ENCODE measurements at regions not wholly inside any gene's neighbourhood (a gene's known extent, or its start where the extent isn't known, plus 50 kb on each side); places are given as distances from the start of the nearest gene placed in this dataset.
"Not testable (repeated sequence)": the region's sequence is repeated elsewhere in the genome, so short reads cannot be mapped to it uniquely, and the experiment has no call there.

DNA sequence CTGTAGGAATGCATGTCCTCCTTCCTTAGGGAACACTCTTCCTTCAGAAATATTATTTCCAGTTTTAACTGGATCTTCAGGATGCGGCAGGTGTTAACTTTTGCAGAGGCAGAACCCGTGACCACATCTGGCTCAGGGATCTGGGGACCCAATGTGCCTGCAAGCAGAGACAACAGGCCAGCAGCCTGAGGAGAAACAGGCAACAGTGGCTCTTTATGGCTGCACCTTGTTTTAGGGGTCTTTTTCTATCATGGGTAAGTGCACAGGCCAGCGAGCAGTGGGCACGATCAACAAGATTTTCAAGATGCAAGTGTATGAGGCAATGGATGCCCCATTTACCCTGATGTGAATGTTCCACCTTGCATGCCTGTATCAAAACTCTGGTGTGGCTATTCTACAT is 497.5 kb upstream of the KLF6 start:
- DNase-seq = no peak

DNA sequence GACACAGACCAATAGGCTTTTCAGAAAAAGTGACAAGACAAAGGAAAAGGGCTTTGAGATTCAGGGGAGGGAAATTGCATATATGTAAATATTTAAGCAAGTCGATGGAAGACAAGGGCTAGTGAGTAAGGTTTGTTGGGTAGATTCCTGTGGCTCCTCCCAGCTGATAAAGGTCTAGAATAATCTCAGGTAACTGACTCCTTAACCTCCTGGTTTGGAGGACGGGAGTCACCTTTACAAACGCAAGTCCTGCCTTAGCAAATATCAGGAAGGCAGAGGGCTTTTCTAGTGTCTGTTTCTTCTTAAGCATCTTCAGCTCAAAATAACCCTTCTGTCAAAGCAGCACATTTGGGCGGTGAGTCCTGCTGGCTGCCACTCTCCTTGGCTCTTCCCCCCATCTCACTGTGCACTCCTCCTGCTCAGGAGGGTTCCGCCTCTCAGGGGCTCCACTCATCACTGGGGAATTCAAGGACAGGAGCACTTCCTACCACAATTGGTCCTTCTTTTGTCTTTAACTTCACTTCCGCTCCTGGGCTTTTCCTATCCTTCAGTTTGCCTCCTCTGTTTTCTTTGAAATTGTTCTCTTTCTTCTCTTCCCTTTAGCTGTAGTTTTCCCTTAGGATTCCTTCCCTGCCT is 496.3 kb upstream of the KLF6 start:
- DNase-seq = no peak

DNA sequence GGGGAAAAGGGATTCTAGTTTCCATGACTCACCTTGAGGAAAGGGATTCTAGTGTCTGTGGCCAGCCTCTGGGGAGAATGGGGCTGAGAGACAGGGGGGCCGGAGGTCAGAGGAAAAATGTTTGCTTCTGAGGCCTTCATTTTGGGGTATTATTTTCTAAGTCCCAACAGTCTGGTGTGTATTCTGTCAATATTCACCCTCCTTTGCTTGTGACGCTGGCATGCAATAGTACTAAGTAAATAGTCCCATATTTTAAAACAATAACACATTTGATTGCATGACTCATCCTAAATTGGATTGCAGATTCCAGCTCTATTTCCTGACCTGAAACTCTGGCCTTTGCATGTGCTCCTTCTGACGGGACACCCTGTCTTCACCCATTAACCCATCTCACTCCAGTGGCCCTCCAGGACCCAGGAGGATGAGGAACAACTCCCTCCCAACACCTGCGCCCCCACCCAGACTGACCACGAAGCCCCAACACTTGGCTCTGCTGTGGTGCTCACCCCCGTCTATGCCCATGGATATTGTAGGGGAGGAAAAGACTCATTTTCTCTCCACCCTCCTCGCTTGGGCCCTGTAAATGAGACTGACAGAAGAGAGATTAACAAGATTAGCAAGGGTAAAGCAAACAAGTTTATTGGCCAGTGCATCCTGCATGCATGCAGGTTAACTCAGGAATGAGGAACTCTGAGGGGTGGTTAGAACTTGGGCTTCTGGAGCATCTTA is 495.6 kb upstream of the KLF6 start:
- DNase-seq = no peak

DNA sequence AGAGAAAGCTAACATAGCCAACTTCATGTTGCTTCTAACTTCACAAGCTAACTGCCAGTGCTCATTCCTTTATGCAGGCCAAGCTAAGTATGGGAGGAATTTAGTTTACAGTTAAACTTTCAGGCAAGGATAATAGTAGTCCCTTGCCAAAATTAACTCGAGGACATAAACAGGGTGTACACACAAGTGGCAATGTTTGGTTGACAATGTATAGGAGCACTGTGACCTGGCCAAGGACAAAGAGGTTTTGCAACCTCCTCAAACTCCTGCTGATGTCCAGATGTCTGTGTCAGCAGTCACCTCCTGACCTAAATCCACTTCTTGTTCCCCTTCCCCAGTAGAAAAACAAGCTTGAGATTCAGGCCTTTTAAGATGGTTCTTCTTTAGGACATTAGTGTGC is 494.6 kb upstream of the KLF6 start:
- DNase-seq = no peak

DNA sequence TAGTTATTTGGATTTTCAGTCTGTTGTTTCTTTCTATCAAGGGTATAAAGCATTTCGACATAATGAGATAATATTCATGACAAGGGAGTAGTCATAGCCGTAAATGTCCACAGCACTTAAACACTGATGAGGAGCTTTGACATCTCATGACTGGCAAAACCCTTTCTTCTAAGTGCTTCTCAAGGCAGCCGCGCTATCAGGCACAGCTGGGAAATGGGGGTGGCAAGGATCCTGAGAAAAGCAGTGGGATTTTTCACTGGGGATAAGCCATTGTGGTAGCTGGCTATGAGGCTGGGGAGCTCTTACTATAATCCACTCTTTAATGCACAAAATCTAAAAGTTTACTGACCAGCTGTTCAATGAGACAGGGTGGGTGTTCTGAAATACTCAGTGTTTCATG is 493.2 kb upstream of the KLF6 start:
- DNase-seq = no peak

DNA sequence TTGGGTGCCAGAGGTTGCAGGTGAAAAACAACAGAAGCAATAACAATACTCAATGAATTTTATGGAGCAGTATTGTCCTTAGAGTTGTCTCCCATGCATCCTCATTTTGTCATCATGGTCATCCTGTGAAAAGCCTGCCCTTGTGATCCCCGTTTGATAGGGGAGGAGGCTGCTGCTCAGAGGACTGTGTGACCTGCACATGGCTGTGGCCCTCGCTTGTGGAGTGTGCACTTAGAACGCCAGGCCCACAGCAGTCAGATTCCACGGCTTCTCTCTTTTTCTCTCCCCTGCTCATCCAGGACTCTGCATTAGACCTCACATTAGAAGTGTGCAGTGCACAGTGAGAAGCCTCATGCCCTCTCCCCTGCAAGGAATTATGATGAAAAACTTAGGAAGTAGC is 491.1 kb upstream of the KLF6 start:
- DNase-seq = no peak

DNA sequence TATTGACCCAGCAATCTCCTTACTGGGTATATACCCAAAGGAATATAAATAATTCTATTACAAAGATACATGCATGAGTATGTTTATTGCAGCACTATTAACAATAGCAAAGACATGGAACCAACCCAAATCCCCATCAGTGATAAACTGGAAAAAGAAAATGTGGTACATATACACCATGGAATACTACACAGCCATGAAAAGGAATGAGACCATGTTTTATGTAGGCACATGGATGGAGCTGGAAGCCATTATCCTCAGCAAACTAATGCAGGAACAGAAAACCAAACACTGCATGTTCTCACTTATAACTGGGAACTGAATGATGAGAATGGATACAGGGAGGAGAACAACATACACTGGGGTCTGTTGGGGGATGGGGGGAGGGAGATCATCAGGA is 489.7 kb upstream of the KLF6 start:
- not testable (repeated sequence) for DNase-seq

DNA sequence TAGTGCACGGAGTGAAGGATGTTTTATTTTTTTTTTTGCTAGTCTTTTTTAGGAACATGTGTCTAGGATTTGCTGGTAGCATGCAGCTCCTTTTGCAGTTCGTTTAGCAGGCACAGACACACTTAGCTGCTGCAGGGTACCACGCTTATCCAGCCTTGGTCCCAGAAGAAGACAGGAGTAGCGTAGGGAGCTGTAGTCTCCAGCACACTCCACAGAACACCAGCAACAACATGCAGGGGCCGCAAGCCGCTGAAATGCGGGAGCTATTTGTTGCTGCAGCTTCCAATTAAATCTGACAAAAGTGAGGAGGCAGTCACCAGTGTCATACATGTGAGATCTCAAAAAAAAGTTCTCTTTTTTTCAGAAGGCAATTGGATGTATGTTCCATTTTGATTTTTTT is 486.2 kb upstream of the KLF6 start:
- no peak for DNase-seq

DNA sequence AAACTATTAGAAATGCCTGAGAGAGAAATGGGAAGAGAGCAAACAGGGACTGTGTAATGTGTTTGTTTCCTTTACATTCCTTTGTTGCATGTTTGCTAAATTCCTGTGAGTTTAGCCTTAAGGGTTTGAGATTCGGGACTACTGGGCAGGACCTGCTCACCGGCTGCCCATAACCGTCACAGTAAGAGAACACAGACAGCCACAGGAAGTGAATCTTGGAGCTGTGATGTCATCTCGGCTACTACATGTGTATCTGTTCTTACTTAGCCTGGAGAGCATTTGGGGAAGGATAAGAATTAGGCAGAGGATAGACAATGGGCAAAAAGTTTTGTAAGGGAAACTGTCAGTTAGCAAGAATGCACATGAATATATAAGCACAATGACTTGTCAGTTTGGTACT is 485.1 kb upstream of the KLF6 start:
- peak in 1 of 5 experiments; percentile 15 for DNase-seq

DNA sequence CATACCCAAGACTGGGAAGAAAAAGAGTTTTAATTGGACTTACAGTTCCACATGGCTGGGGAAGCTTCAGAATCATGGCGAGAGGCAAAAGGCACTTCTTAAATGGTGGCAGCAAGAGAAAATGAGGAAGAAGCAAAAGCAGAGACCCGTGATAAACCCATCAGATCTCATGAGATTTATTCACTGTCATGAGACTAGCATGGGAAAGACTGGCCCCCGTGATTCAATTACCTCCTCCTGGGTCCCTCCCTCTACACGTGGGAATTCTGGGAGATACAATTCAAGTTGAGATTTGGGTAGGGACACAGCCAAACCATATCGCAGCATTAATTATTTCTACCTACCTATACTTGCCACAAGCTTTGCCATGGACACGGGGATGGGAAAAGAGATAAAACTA is 483.5 kb upstream of the KLF6 start:
- DNase-seq = not testable (repeated sequence)

DNA sequence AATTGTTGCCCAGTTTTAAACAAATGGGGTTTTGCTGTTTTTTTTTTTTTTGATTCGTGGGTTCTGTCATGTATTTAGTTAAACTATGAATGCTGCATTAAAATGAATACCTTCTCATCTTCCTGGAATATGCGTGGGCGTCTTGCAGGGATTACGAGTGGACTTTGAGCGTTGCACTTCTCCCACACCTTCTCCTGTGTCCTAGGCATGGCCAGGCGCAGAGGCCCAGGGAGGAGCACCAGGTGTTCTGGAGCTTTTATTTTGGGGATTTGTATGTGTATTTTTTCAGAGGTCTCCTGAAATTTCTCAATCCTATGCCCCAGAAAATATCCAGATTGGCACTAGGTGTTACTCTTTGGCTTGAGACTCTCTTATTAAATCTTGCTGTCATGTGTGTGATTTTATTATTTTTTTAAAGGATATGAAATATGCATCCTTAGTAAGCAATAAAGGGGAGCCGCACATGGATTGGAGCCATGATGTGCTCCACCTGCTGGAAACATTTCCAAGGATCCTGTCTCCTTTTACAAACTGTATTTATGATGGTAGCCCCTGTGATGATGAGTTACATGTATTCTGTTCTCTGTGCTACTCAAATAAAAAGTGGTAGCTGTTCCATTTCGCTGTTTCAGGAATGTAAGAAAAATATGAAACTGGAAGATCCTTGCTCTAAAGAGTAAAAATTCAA is 482.2 kb upstream of the KLF6 start:
- DNase-seq = no peak

DNA sequence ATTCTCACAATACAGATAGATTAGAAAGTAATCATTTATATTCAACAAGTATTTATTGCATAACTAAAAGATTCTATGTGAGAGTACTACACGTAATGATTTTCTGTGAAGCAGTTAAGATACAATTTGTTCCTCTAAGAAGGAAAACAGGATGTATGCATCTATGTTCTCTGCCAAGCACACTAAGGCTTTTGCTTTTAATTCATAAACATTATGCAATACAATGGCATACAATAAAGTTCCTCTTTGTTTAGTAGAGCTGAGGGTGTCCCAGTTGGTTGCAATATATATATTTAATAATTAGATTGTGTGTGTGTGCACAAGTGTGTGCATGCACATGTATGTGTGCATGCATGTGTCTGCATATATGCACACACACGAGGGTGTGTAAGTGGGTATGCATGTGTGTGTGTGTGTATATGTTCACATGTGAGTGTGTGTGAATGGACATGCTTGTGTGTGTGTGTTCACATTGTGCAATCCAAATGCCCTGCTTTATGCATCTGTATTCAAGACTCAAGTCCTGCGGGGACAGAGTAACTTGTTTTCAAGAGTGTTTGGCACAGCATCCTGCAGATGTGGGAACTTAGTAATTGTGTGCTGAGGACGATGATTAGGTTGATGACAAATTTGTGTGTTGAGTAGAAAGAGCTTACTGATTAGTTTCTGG is 481.5 kb upstream of the KLF6 start:
- no peak for DNase-seq

DNA sequence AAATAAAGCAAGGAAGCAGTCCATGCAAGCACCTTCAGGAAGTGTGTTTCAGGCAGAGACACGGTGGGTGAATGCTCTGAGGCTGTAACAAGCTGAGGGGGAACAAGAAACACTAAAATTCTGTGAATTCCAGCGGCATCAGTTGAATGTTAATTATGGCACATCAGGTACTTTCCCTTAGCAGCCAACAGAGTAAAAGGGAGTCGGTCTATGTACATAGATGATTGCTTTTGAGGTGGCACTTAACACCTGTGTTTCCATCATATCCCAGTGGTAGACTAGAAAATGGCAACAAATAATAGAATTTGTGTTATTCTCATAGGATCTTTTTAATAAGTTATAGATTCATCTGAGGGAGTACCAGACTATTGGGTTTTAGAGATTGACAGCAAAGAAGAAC is 481.0 kb upstream of the KLF6 start:
- no peak for DNase-seq

DNA sequence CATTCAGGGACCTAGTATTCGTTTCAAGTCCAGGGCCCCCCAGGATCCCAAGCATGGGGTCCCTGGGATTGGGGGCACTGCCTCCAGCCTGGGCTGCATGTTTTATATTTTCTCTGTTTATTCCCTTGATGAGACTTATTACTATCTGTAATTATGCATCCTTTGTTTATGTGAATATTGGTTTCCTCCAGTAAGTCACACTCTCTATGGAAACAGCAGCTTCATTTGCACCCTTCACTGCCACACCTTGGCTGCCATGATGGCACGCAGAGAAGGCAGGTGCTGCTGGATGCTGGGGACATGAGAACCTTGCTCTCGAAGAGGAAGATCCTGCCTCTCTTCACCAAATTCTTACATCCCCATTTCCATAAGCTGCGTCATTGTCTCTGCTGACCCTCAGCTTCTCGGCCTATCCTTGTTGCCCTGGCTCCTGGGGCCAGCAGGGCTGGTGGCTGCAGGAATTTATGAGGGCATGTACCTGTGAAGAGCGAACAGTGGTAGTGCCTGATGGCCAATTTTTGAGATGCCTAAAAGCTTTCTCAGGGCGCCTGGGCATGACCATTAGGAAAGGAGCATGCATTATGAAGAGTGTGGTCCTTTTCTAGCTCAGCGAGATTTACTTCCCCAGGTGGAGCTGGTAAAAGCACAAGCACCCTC is 479.3 kb upstream of the KLF6 start:
- DNase-seq = no peak

DNA sequence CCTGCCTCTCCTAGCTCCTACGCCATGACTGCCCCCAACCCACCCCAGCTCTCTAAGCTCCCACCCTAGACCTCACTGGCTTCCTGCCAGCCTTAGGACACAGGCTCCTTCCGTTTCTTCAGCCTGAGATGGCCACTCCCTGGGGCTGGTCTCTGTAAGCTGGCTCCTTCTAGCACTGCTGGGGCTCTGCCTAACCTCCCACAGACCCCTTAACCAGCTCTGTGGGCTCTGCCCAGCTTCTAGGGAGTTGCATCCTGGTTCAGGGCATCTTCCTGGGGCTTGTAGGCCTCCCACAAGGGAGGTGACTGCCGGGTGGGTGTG is 478.6 kb upstream of the KLF6 start:
- DNase-seq = no peak

DNA sequence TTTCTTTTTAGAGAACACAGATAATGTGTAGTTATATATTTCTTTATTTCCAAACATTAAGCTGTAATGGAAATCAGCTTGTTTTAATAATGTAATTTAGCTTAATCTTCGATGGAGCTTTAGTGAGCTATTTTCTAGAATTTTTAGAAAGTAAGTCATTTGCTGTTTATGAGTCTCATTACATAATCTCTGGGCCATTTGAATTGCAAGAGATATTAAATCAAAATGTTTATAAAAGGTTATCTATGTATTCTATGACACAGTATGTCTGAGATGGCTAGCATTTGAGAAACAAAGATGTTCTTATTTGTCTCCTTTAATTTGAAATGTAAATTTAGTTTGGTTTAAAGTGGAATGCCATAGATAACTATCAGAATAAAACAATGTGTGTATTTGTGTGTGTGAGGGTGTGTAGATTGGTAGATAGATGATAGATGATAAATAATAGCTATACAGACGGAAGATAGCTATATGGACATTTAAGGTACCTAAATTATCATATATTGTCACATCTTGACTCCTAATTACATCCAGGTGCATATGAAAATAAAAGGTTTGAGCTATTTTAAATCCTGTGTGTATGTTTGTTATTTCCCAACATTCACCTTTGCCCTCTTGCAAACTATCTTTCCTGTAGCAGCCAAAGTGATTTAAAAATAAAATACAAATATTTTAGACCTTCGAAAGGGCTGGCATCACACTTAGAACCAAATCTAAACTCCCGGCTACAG is 478.0 kb upstream of the KLF6 start:
- DNase-seq = no peak

DNA sequence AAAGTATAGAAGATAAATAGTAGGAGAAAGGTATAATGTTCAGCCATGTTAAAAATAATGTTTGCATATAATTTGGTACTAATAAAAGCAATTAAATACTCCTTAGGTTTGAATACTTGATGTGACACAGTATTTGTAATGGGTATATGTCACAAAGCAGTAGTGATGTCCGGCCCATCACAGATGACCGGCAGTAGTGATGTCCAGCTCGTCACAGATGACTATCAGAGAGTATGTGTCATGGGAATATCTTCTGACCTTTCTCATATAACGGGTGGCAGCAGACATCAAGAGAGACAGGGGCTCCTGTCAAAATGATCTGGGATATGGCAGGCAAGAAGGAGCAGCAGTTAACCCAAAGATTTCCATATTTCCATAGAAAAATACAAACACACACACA is 477.4 kb upstream of the KLF6 start:
- no peak for DNase-seq

DNA sequence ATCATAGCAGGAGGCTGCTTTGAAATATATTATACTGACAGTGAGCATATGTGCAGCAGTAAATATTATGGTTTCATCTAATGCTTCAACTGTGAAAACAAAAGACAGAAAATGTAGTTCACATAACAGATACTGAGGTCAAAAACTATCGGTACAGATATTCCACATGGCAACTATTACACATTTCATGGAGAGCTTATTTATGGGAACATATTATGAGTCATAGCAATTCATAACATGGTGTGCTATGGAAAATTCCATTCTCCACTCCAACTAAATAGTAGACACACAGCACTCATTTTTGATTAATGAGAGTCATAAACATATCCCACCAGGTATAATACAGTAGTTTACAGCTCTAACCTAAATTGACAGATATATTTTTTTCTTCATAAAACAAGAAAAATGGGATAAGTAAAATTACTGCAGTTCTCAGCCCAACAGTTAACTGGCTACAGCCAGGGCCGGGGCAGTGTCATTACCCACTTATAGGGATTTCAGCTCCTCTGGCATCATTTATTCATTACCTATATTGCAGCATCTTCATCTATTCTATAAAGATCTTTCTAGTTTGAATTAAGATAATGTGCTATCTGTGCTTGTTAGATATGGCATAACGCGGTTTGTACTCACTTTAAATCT is 475.6 kb upstream of the KLF6 start:
- no peak for DNase-seq

DNA sequence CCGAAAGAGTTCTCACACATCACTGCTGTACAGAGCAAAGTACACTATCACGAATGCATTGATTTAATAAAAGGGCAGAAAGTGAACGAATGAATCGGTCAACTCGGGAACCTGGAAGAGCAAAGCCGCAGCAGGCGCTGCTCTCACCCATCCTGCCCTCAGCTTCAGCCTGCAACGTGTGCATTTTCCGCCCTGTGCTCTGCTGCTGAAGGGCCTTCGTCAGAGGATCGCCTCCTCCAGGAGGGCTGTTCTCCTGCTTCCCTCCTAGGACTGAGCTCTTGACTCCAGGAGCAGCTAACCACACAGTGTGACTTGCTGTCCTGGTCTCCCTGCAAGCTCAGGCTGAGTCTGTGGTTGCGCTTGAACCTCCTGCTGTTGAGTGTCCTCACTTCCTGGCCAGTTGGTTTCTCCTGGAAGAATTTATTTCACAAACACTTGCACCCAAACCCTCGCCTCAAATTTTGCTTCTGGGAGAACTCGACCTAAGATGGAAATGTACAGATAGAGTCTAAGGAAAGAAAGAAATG is 473.0 kb upstream of the KLF6 start:
- no peak for DNase-seq

DNA sequence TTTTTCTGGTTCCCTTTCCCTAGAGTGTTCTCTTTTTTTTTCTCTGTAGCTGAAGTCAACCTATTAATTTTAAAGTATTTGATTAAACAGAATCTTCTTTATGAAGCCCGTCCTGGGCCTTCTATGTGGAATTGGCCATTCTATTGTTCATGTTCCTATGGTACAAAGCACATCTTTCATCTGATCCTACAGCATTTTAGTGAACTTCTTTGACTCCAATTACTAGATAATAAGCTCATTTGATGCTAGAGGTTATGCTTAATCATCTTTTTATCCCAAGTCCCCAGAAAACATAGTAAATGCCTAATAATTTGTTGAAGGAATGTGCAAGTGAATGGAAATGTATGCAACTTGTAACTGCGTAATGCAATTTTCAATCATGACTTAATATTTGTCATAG is 472.0 kb upstream of the KLF6 start:
- no peak for DNase-seq

DNA sequence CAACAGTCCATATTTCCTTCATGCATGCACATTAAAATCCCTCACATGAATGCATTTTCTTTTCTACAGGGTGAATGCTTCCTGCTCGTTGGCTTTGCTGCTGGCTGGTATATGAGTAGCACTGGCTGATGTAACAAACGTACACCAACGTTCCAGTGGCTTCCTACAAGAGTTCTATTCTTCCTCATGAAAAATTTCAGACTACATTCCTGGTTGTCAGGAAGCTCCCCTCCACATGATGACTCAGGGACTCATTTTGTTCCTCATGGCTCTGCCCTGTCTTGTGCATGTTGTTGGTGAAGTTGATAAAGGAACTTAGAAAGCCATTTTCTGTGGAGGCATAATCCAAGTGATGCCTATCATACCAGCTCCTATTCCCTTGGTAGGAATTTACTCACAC is 470.7 kb upstream of the KLF6 start:
- DNase-seq = no peak

Data from T-helper 2 cell (primary cell).